Astrocyte of the cerebellum (primary cell): ENCODE measurements at regions not wholly inside any gene's neighbourhood (a gene's known extent, or its start where the extent isn't known, plus 50 kb on each side); places are given as distances from the start of the nearest gene placed in this dataset.

Source experiments
- DNase-seq: peaks from one replicate; pipeline ENCODE4 v3.0.0-alpha.2; 2011; ENCODE audit warnings: low read depth
- H3K4me3 ChIP-seq: 2 replicates; pipeline ENCODE4 v1.5.1; 2011; ENCODE audit warnings: mild to moderate bottlenecking, low read depth, low read length, moderate library complexity
- in situ Hi-C: cut with HindIII; loops from 2 replicates; pipeline ENCODE4 v1.10.0; 2017; ENCODE audit warnings: low sequenced_read_pairs
- TF ChIP-seq, protein P1 (sequence below): IDR thresholded peaks from 2 replicates; pipeline ENCODE4 v1.5.1; 2012; ENCODE audit warnings: low read length, low read depth, moderate library complexity, mild to moderate bottlenecking; ENCODE audit errors: missing control alignments

DNA sequence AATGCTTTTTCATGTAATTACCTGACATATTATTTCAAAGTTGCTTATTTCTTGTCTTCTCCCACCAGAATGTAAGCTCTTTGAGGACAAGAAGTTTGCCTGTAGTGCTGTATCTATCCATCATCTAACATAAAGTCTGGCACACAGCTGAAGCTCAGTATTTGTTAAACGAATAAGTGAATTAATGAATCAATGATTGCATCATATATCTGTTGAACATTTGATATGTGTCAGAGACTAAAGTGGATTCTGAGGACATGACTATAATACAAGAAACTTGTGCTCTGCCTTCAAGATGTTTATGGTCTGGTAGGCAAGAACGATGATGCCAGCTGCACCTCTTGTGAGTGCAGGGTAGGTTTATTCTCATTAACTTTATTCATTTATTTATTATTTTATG lies 115.4 kb upstream of the SCAF11 start:
- no peak overlapping the region for H3K4me3 ChIP-seq
- in situ Hi-C loops, result no loop called here
- TF ChIP-seq, protein P1, sequence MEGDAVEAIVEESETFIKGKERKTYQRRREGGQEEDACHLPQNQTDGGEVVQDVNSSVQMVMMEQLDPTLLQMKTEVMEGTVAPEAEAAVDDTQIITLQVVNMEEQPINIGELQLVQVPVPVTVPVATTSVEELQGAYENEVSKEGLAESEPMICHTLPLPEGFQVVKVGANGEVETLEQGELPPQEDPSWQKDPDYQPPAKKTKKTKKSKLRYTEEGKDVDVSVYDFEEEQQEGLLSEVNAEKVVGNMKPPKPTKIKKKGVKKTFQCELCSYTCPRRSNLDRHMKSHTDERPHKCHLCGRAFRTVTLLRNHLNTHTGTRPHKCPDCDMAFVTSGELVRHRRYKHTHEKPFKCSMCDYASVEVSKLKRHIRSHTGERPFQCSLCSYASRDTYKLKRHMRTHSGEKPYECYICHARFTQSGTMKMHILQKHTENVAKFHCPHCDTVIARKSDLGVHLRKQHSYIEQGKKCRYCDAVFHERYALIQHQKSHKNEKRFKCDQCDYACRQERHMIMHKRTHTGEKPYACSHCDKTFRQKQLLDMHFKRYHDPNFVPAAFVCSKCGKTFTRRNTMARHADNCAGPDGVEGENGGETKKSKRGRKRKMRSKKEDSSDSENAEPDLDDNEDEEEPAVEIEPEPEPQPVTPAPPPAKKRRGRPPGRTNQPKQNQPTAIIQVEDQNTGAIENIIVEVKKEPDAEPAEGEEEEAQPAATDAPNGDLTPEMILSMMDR, result no peak
- no peak for DNase-seq

DNA sequence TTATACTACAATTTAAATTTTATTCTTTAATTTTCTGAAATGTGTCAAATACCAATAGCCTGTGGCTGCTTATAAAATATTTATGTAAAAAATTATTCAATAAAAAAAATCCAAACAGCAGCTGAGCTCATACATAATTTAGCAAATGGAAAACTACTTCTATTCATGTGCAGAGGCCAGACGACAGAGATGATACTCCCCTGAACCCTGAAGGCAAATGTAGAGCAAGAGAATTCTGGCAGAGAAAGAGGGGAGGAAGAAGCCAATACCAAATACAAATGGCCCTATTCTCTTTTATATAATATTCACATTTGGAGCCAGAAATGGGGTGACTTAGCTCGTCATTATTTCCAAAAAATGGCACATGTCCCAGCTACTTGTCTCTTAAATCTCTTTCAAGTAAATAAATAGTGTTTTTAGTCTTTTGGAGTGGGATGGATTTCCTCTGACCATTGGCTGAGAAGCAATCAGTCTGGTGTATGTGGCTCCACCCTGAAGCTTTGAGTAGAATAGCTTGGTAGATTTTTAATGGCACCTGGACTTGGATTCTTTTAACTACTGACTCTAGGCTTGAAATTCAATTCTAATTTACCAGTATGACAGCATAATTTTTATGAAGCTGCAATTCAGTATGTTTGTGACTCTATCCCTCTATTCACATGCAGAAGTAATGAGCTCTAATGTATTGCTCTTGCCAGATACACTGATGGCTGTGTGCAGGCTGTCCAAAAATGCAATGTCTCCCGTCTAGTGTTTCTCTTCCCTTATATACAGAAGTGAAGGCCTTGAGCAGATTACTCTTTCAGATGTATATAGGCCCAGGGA lies 113.4 kb upstream of the SCAF11 start:
- DNase-seq, result no peak
- H3K4me3 ChIP-seq, result no peak overlapping the region
- in situ Hi-C loops, result no loop called here
- TF ChIP-seq, protein P1, result no peak

DNA sequence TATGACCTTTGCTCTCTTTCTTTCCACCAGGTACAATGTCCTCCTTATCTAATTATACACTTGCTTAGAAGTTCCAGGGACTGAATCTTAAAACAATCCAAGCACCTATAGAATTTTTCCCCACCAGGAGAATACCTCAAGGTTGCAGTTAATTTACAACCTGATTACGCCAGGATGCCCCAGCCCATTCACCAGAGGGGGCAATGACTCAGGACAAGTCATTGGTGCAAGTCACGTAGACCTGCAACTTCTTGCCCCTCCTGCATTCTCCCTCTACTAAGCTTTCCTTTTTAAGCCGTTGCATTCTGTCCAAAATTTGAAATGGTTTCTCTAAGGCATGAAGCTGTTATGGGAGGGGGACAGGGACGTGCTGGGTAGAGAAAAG lies 111.1 kb upstream of the SCAF11 start:
- in situ Hi-C loops, result no loop called here
- no peak overlapping the region for H3K4me3 ChIP-seq
- DNase-seq, result no peak
- TF ChIP-seq, protein P1, result no peak

DNA sequence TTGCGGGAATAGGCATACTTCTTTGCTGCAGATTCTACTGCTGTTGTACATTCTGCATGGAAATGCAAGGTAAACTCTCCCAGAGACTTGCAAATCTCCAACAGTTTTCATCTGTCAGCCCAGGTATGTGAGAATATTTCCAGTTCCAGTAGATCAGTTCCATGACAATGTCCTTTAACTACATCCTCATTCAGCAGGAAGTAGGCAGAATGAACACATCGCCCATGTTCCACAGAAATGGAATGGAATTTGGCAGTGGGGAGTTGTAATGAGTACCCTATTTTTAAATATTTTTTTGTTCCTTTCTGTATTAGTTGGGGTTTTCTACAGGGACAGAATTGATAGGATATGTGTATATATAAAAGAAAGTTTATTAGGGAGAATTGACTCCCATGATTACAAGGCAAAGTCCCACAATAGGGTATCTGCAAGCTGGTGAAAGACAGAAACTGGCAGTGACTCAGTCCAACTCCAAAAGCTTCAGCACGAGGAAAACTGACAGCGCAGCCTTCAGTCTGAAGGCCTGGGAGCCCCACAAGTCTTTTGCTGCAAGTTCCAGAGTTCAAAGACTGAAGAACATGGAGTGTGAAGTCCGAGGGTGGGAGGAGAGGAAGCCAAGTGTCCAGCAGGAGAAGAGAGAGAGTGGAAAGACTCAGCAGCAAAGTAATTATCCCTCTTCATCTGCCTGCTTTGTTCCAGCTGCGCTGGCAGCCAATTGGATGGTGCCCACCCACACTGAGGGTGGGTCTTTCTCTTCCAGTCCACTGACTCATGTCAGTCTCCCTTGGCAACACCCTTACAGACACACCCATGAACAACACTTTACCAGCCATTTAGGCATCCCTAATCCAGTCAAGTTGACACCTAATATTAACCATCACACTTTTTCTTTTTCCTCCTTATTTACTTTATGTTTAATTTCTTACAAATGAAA lies 110.4 kb upstream of the SCAF11 start:
- H3K4me3 ChIP-seq, result no peak overlapping the region
- no peak for DNase-seq
- in situ Hi-C loops, result no loop called here
- TF ChIP-seq, protein P1, result no peak

DNA sequence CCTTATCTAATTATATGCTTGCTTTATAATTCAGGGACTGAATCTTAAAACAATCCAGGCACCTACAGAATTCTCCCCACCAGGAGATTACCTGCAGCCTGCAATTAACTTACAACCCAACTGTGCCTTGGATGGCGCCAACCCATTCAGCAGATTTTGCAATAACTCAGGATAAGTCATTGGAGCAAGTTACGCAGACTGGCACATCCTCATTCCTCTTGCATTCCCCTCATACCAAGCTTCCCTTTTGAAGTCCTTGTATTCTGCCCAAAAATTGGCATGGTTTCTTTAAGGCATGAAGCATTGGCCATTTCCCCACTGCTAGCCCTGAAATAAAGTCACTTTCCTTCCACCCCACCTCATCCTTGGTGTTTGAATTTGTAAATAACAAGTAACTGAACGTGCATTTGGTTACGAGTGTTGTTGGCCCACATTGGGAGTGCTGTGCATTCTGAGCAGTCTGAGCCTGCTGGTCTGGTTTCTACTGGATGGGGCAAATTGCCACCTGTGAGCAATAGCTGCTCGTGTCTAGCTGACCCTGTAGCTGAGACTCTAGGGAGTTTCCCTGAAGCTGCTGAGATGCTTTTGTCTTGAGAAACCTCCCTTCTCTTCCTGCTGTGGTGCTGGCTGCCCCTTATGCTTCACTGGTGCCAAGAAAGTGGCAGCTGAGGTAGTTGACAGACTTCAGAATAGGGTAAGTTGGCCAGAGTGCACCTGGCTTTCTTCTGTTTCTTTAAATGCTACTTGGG lies 99.2 kb upstream of the SCAF11 start:
- H3K4me3 ChIP-seq, result no peak overlapping the region
- in situ Hi-C loops, result no loop called here
- DNase-seq, result no peak
- TF ChIP-seq, protein P1, result no peak

DNA sequence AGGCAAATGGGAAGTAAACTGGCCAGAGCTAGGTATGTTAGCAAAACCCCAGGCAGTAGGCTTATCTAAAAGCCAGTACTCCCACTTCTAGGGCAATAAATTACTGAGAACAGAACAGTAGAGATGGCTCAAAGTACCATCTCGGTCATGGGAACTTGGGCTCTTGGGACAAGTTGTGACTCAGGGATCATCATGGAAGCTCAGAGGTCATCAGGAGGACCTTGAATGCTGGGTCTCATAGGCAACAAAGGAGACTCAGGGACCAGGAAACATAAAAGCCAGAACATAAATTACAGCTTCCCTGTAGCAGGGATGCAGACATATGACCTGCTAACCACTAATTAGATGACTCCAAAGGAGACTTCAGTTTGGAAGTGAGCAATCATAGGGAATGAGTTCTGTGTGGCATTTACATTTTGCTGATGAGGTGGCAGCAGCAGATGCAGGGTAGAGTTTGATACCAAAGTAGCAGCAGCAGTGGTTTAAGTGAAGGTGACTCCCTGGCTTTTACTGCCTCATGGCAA lies 97.6 kb upstream of the SCAF11 start:
- TF ChIP-seq, protein P1, result no peak
- H3K4me3 ChIP-seq, result no peak overlapping the region
- DNase-seq, result no peak
- in situ Hi-C loops, result no loop called here
